WTC11 (cell line): ENCODE measurements at regions not wholly inside any gene's neighbourhood (a gene's known extent, or its start where the extent isn't known, plus 50 kb on each side); places are given as distances from the start of the nearest gene placed in this dataset.

Source experiments
- ATAC-seq: fragments of 200-7000 bp; cut with Tn5 transposase; 2 replicates; pipeline ENCODE4 v1.10.0; 2021; ENCODE audit warnings: mild to moderate bottlenecking, moderate library complexity
- CTCF ChIA-PET: fragments of 300-600 bp; sonication (Branson Sonifier 250); formaldehyde crosslinking; loops from one replicate; lab custom pipeline; 2021; ENCODE audit warnings: antibody characterized with exemption; lab: Charles Lee
- POLR2A ChIA-PET: fragments of 350-600 bp; sonication (Branson Sonifier 250); formaldehyde crosslinking; loops from one replicate; lab custom pipeline; 2021; ENCODE audit warnings: antibody characterized with exemption; lab: Charles Lee
- DNase-seq: peaks from one replicate; pipeline ENCODE4 v3.0.0; 2021; ENCODE audit warnings: low spot score
- H3K27ac Mint-ChIP-seq: 2 replicates; pipeline ENCODE4 v1.8.0; 2021; ENCODE audit warnings: mixed read lengths
- H3K27me3 Mint-ChIP-seq: 2 replicates; pipeline ENCODE4 v1.8.0; 2021; ENCODE audit warnings: low read depth, mild to moderate bottlenecking, moderate library complexity, mixed read lengths
- H3K36me3 Mint-ChIP-seq: 2 replicates; pipeline ENCODE4 v1.8.0; 2021; ENCODE audit warnings: mixed read lengths
- H3K4me1 Mint-ChIP-seq: 2 replicates; pipeline ENCODE4 v1.8.0; 2022; ENCODE audit warnings: mixed read lengths
- H3K4me3 Mint-ChIP-seq: 2 replicates; pipeline ENCODE4 v1.8.0; 2021; ENCODE audit warnings: mild to moderate bottlenecking, moderate library complexity, mixed read lengths
- H3K9me3 Mint-ChIP-seq: 2 replicates; pipeline ENCODE4 v1.8.0; 2021; ENCODE audit warnings: mixed read lengths
- AFF4 ChIP-seq: sonication (generic); formaldehyde crosslinking; IDR thresholded peaks from 2 replicates; pipeline ENCODE4 v1.8.1; 2023; ENCODE audit warnings: mild to moderate bottlenecking, missing genetic modification reagents, borderline replicate concordance
- ARID4B ChIP-seq: sonication (generic); formaldehyde crosslinking; IDR thresholded peaks from 2 replicates; pipeline ENCODE4 v1.8.0; 2023; ENCODE audit warnings: missing genetic modification reagents, mild to moderate bottlenecking, borderline replicate concordance
- CREB1 ChIP-seq: sonication (generic); formaldehyde crosslinking; IDR thresholded peaks from 2 replicates; pipeline ENCODE4 v1.8.0; 2023; ENCODE audit warnings: mild to moderate bottlenecking, missing genetic modification reagents
- CREM ChIP-seq: sonication (generic); formaldehyde crosslinking; IDR thresholded peaks from 2 replicates; pipeline ENCODE4 v1.8.1; 2022; ENCODE audit warnings: mild to moderate bottlenecking, missing genetic modification reagents, moderate library complexity
- FOXK1 ChIP-seq: sonication (generic); formaldehyde crosslinking; IDR thresholded peaks from 2 replicates; pipeline ENCODE4 v1.8.0; 2022; ENCODE audit warnings: mild to moderate bottlenecking, moderate library complexity, missing genetic modification reagents
- FOXP1 ChIP-seq: sonication (generic); formaldehyde crosslinking; IDR thresholded peaks from 2 replicates; pipeline ENCODE4 v1.8.0; 2022; ENCODE audit warnings: missing genetic modification reagents, mild to moderate bottlenecking, moderate library complexity, borderline replicate concordance
- HMGXB4 ChIP-seq: sonication (generic); formaldehyde crosslinking; IDR thresholded peaks from 2 replicates; pipeline ENCODE4 v1.8.1; 2023; ENCODE audit warnings: mild to moderate bottlenecking, moderate library complexity, missing genetic modification reagents
- IRF1 ChIP-seq: sonication (generic); formaldehyde crosslinking; IDR thresholded peaks from 2 replicates; pipeline ENCODE4 v1.8.0; 2023; ENCODE audit warnings: missing genetic modification reagents
- MLX ChIP-seq: sonication (generic); formaldehyde crosslinking; IDR thresholded peaks from 2 replicates; pipeline ENCODE4 v1.8.1; 2023; ENCODE audit warnings: mild to moderate bottlenecking, missing genetic modification reagents, moderate library complexity
- NR3C1 ChIP-seq: sonication (generic); formaldehyde crosslinking; conservative IDR thresholded peaks from 2 replicates; pipeline ENCODE4 v1.8.1; 2023; ENCODE audit warnings: low read depth, mild to moderate bottlenecking, missing genetic modification reagents
- PREB ChIP-seq: sonication (generic); formaldehyde crosslinking; IDR thresholded peaks from 2 replicates; pipeline ENCODE4 v1.8.1; 2022; ENCODE audit warnings: mild to moderate bottlenecking, missing genetic modification reagents, moderate library complexity, borderline replicate concordance
- RELA ChIP-seq: sonication (generic); formaldehyde crosslinking; IDR thresholded peaks from 2 replicates; pipeline ENCODE4 v1.8.1; 2022; ENCODE audit warnings: missing genetic modification reagents, mild to moderate bottlenecking, borderline replicate concordance
- SMAD4 ChIP-seq: sonication (generic); formaldehyde crosslinking; IDR thresholded peaks from 2 replicates; pipeline ENCODE4 v1.8.0; 2022; ENCODE audit warnings: mild to moderate bottlenecking, missing genetic modification reagents
- TEAD1 ChIP-seq: sonication (generic); formaldehyde crosslinking; IDR thresholded peaks from 2 replicates; pipeline ENCODE4 v1.8.0; 2022; ENCODE audit warnings: mild to moderate bottlenecking, missing genetic modification reagents
- ZNF121 ChIP-seq: sonication (generic); formaldehyde crosslinking; IDR thresholded peaks from 2 replicates; pipeline ENCODE4 v1.8.0; 2023; ENCODE audit warnings: missing genetic modification reagents
- ZNF263 ChIP-seq: sonication (generic); formaldehyde crosslinking; IDR thresholded peaks from 2 replicates; pipeline ENCODE4 v1.8.1; 2022; ENCODE audit warnings: low read depth, mild to moderate bottlenecking, moderate library complexity, missing genetic modification reagents
- ZNF317 ChIP-seq: sonication (generic); formaldehyde crosslinking; IDR thresholded peaks from 2 replicates; pipeline ENCODE4 v1.8.1; 2023; ENCODE audit warnings: low read depth, mild to moderate bottlenecking, moderate library complexity, missing genetic modification reagents, borderline replicate concordance

- POLR2A ChIA-PET = no interaction called here
- TF ChIP-seq ARID4B (CRISPR knock-in tag) (no peak), MLX (CRISPR knock-in tag) (no peak), PREB (CRISPR knock-in tag) (no peak), AFF4 (CRISPR knock-in tag) (no peak), ZNF263 (CRISPR knock-in tag) (no peak), NR3C1 (CRISPR knock-in tag) (no peak), ZNF317 (no peak), TEAD1 (CRISPR knock-in tag) (no peak), CREM (CRISPR knock-in tag) (no peak)
- DNase-seq (no peak), ATAC-seq (no peak)
- H3K36me3 Mint-ChIP-seq = no peaks in the 10 kb centered on the region; the same call in 1 of the 2 replicates
- H3K27me3 Mint-ChIP-seq = no peaks in the 10 kb centered on the region
- no peak overlapping the region for H3K4me3 Mint-ChIP-seq
- no peak overlapping the region for H3K27ac Mint-ChIP-seq
- peaks cover 6% of the 10 kb centered on the region for H3K4me1 Mint-ChIP-seq
- peaks cover 14% of the 10 kb centered on the region; the same call in 1 of the 2 replicates for H3K9me3 Mint-ChIP-seq
- CTCF ChIA-PET = no interaction called here
These were observed 369.4 kb upstream of the NDST3 start for GRCh38 chr4:117664706-117665444.

GRCh38 chr4:117676153-117676552, 358.1 kb upstream of the NDST3 start:
- ATAC-seq (no peak), DNase-seq (no peak)
- peaks cover 25% of the 10 kb centered on the region for H3K9me3 Mint-ChIP-seq
- H3K27me3 Mint-ChIP-seq = no peaks in the 10 kb centered on the region
- TF ChIP-seq CREM (CRISPR knock-in tag) = no peak
- peaks cover 21% of the 10 kb centered on the region for H3K36me3 Mint-ChIP-seq
- ChIA-PET POLR2A (no interaction called here), CTCF (no interaction called here)
- H3K27ac Mint-ChIP-seq = no peak overlapping the region
- H3K4me3 Mint-ChIP-seq = no peak overlapping the region
- peaks cover 16% of the 10 kb centered on the region for H3K4me1 Mint-ChIP-seq

- no peak overlapping the region for H3K4me3 Mint-ChIP-seq
- peaks cover 25% of the 10 kb centered on the region for H3K9me3 Mint-ChIP-seq
- H3K27me3 Mint-ChIP-seq = no peaks in the 10 kb centered on the region
- ATAC-seq (peak; percentile 41; the same call in 1 of the 2 replicates), DNase-seq (no peak)
- peaks cover 21% of the 10 kb centered on the region for H3K36me3 Mint-ChIP-seq
- POLR2A ChIA-PET = no interaction called here
- 0 out of 2 replicates have a peak overlapping the region, but pooled peaks have one; percentile 39 for H3K27ac Mint-ChIP-seq
- CTCF ChIA-PET = interaction anchor here (0.9 kb wide), 1 partner anchor 22 kb away, joined by 4 read pairs; no protein-coding TSS in a partner anchor
- peaks cover 14% of the 10 kb centered on the region for H3K4me1 Mint-ChIP-seq
- TF ChIP-seq RELA (CRISPR knock-in tag) (no peak), FOXP1 (CRISPR knock-in tag) (no peak), MLX (CRISPR knock-in tag) (no peak), CREB1 (CRISPR knock-in tag) (no peak), IRF1 (no peak), ZNF121 (CRISPR knock-in tag) (no peak), FOXK1 (CRISPR knock-in tag) (no peak), SMAD4 (no peak), HMGXB4 (no peak)
These were observed 355.4 kb upstream of the NDST3 start for GRCh38 chr4:117678861-117679260.
